ENCODE measurements at regions not wholly inside any gene's neighbourhood (a gene's known extent, or its start where the extent isn't known, plus 50 kb on each side); places are given as distances from the start of the nearest gene placed in this dataset.

GRCh38 chr4:16353165-16353564, 126.9 kb upstream of the TAPT1 start:
- TF ChIP-seq CTCF (IDR thresholded peaks at IDR 0.05; ENCODE audit: borderline replicate concordance, control extremely low read depth, extremely low read depth, insufficient read depth, missing control alignments) = no peak

GRCh38 chr4:16351161-16351560, 124.9 kb upstream of the TAPT1 start:
- in situ Hi-C loops (cut with MboI; ENCODE audit: low sequenced_read_pairs, unreplicated experiment) = no loop called here
- no peak for TF ChIP-seq CTCF (IDR thresholded peaks at IDR 0.05; ENCODE audit: borderline replicate concordance, control extremely low read depth, extremely low read depth, insufficient read depth, missing control alignments)
- no peak for DNase-seq (ENCODE audit: low spot score)

More at GRCh38 chr4:16353165-16353564, 126.9 kb upstream of the TAPT1 start:
- in situ Hi-C loops (cut with MboI; ENCODE audit: low sequenced_read_pairs, unreplicated experiment) = no loop called here
- no peak for DNase-seq (ENCODE audit: low spot score)

GRCh38 chr4:16344853-16345252, 118.6 kb upstream of the TAPT1 start:
- TF ChIP-seq CTCF (IDR thresholded peaks at IDR 0.05; ENCODE audit: borderline replicate concordance, control extremely low read depth, extremely low read depth, insufficient read depth, missing control alignments) = no peak
- in situ Hi-C loops (cut with MboI; ENCODE audit: low sequenced_read_pairs, unreplicated experiment) = no loop called here
- DNase-seq (ENCODE audit: low spot score) = no peak

- DNase-seq (ENCODE audit: low spot score) = no peak
- TF ChIP-seq CTCF (IDR thresholded peaks at IDR 0.05; ENCODE audit: borderline replicate concordance, control extremely low read depth, extremely low read depth, insufficient read depth, missing control alignments) = no peak
- in situ Hi-C loops (cut with MboI; ENCODE audit: low sequenced_read_pairs, unreplicated experiment) = no loop called here
Observed at GRCh38 chr4:16337936-16338335, 111.7 kb upstream of the TAPT1 start.

GRCh38 chr4:16334601-16335000, 108.3 kb upstream of the TAPT1 start:
- no peak for TF ChIP-seq CTCF (IDR thresholded peaks at IDR 0.05; ENCODE audit: borderline replicate concordance, control extremely low read depth, extremely low read depth, insufficient read depth, missing control alignments)
- no peak for DNase-seq (ENCODE audit: low spot score)
- in situ Hi-C loops (cut with MboI; ENCODE audit: low sequenced_read_pairs, unreplicated experiment) = no loop called here

- TF ChIP-seq CTCF (IDR thresholded peaks at IDR 0.05; ENCODE audit: borderline replicate concordance, control extremely low read depth, extremely low read depth, insufficient read depth, missing control alignments) = no peak
- in situ Hi-C loops (cut with MboI; ENCODE audit: low sequenced_read_pairs, unreplicated experiment) = no loop called here
- DNase-seq (ENCODE audit: low spot score) = no peak
Observed at GRCh38 chr4:16329797-16330134, 103.5 kb upstream of the TAPT1 start.

Data from GM13976 (cell line).